SK-N-DZ (cell line): ENCODE measurements at regions not wholly inside any gene's neighbourhood (a gene's known extent, or its start where the extent isn't known, plus 50 kb on each side); places are given as distances from the start of the nearest gene placed in this dataset.

Source experiments
- DNase-seq: peaks from one replicate; pipeline ENCODE4 v3.0.0-alpha.2; 2015; ENCODE audit warnings: low spot score

- DNase-seq = no peak
Measured at GRCh38 chr1:224565611-224566406, 50.3 kb upstream of the CNIH3 start.
